Ishikawa (cell line): ENCODE measurements at regions not wholly inside any gene's neighbourhood (a gene's known extent, or its start where the extent isn't known, plus 50 kb on each side); places are given as distances from the start of the nearest gene placed in this dataset.
A peak's percentile ranks its signal among the peaks of the same experiment; 100 is the strongest.

Source experiments
- CEBPB ChIP-seq: IDR thresholded peaks from 2 replicates; pipeline ENCODE4 v1.6.1; 2012
- CREB1 ChIP-seq: IDR thresholded peaks from 2 replicates; pipeline ENCODE4 v1.6.1; 2012; ENCODE audit warnings: low read depth
- EGR1 ChIP-seq: IDR thresholded peaks from 2 replicates; pipeline ENCODE4 v1.6.1; 2012
- EP300 ChIP-seq: IDR thresholded peaks from 2 replicates; pipeline ENCODE4 v1.6.1; 2012; ENCODE audit warnings: borderline replicate concordance
- FOXM1 ChIP-seq: IDR thresholded peaks from 2 replicates; pipeline ENCODE4 v1.6.1; 2012; ENCODE audit warnings: low read depth, borderline replicate concordance
- NFIC ChIP-seq: IDR thresholded peaks from 2 replicates; pipeline ENCODE4 v1.6.1; 2012
- RAD21 ChIP-seq: IDR thresholded peaks from 2 replicates; pipeline ENCODE4 v1.6.1; 2012; ENCODE audit warnings: low read depth
- TAF1 ChIP-seq: IDR thresholded peaks from 2 replicates; pipeline ENCODE4 v1.6.1; 2012; ENCODE audit warnings: low read depth, mild to moderate bottlenecking
- TCF12 ChIP-seq: IDR thresholded peaks from 2 replicates; pipeline ENCODE4 v1.6.1; 2012; ENCODE audit warnings: low read depth
- TEAD4 ChIP-seq: IDR thresholded peaks from 2 replicates; pipeline ENCODE4 v1.6.1; 2012
- YY1 ChIP-seq: IDR thresholded peaks from 2 replicates; pipeline ENCODE4 v1.6.1; 2012; ENCODE audit warnings: low read depth
- ZBTB7A ChIP-seq: IDR thresholded peaks from 2 replicates; pipeline ENCODE4 v1.6.1; 2012; ENCODE audit warnings: low read depth
- TF ChIP-seq, protein P1 (sequence below): IDR thresholded peaks from 2 replicates; pipeline ENCODE4 v1.6.1; 2012
- TF ChIP-seq, protein P2 (sequence below): IDR thresholded peaks from 2 replicates; pipeline ENCODE4 v1.6.1; 2012; ENCODE audit warnings: low read depth, mild to moderate bottlenecking
- TF ChIP-seq, protein P3 (sequence below): IDR thresholded peaks from 2 replicates; pipeline ENCODE4 v1.6.1; 2012

DNA sequence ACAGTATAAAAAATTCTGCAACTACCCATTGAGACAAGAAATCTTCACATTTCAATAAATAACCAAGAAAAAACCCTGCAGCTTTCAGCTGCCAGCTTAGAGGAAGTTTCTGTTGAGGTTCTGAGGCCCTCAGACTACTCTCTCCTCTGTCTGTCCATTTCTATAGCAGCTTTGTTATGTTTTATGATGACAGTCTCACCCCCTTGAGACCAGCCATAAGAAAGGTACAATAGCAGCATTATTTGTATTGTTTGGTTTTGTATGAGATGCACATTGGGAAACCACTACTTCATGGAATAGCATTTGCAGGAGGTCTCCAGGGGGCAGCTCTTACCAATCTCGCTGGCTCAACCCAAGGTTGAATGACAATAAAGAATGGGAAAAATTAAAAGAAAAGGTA, 334.6 kb upstream of the VRK2 start:
- no peak for TF ChIP-seq YY1
- TF ChIP-seq, protein P1, sequence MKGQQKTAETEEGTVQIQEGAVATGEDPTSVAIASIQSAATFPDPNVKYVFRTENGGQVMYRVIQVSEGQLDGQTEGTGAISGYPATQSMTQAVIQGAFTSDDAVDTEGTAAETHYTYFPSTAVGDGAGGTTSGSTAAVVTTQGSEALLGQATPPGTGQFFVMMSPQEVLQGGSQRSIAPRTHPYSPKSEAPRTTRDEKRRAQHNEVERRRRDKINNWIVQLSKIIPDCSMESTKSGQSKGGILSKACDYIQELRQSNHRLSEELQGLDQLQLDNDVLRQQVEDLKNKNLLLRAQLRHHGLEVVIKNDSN = no peak
- no peak for TF ChIP-seq TCF12
- TF ChIP-seq, protein P2, sequence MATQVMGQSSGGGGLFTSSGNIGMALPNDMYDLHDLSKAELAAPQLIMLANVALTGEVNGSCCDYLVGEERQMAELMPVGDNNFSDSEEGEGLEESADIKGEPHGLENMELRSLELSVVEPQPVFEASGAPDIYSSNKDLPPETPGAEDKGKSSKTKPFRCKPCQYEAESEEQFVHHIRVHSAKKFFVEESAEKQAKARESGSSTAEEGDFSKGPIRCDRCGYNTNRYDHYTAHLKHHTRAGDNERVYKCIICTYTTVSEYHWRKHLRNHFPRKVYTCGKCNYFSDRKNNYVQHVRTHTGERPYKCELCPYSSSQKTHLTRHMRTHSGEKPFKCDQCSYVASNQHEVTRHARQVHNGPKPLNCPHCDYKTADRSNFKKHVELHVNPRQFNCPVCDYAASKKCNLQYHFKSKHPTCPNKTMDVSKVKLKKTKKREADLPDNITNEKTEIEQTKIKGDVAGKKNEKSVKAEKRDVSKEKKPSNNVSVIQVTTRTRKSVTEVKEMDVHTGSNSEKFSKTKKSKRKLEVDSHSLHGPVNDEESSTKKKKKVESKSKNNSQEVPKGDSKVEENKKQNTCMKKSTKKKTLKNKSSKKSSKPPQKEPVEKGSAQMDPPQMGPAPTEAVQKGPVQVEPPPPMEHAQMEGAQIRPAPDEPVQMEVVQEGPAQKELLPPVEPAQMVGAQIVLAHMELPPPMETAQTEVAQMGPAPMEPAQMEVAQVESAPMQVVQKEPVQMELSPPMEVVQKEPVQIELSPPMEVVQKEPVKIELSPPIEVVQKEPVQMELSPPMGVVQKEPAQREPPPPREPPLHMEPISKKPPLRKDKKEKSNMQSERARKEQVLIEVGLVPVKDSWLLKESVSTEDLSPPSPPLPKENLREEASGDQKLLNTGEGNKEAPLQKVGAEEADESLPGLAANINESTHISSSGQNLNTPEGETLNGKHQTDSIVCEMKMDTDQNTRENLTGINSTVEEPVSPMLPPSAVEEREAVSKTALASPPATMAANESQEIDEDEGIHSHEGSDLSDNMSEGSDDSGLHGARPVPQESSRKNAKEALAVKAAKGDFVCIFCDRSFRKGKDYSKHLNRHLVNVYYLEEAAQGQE = no peak
- TF ChIP-seq FOXM1 = no peak
- TF ChIP-seq, protein P3, sequence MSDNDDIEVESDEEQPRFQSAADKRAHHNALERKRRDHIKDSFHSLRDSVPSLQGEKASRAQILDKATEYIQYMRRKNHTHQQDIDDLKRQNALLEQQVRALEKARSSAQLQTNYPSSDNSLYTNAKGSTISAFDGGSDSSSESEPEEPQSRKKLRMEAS = no peak
- no peak for TF ChIP-seq NFIC
- TF ChIP-seq EP300 = no peak
- no peak for TF ChIP-seq TEAD4
- TF ChIP-seq CEBPB = no peak

DNA sequence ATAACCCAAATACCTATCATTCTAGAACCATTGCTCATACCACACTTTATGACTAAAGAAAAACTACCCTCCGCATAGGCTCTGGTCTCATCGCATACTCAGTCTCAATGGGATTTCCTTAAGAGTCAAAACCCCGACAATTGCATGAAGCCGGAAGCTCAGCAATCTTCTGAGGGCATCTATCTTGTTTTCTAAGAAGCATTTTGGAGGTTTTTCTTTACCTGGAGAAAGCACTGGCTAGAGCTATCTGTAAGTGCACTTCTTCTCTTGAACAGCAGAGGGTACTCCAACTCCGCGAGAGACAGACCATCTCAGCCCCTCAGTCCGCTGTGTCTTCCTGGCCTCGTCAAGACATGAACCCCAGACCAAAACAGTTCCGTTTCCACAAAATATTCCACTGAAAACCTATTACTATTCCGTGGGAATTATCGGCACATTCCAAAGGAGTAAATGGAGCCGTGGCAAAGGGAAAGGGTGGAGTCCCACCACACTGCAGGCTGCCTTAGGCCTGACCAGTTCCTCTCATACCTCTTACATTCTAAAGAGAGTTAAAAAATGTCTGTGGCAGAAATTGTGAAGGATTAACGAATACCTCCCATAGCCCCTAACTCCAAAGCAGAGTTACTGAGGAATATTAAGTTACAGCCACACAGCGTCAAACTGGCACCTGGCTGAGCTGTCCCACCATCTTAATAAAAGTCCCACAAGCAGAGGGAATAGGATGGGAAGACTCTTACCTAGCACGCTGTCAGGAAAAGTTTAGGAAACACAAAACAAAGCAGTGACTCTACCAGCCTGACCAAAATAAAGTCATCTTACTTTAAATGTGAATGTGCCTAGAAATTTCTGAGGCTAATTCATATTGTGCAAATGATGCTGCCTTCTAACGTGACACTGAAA, 325.6 kb upstream of the VRK2 start:
- no peak for TF ChIP-seq TCF12
- TF ChIP-seq RAD21 = peak; percentile 65

DNA sequence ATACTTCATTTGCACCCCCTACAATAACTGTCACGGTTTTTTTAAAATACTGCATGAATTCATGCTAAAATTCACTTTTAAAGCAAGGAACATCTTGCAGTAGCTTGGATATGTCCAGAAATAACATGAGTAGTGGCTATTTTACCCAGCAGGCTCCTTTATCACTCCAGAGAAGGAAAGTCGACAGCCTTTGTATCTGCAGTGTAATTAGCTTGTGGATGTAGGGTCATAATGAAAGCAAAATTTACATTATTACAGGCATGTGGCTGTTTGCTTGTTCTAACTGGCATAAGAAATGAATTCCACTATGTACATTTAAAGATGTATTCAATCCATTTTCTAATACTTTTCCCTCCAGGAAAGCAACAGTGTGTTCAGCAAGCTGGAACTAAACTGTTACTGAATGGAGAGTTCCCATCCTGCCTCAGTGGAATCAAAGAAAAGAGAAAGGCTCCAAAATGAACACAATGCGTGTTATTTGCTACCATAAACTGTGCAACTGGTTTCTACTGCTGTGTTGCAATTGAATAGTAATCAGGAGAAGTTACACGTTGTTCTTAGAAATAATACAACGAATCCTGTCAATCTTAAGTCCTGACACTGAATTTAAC, 321.2 kb upstream of the VRK2 start:
- TF ChIP-seq RAD21 (no peak), YY1 (no peak)

DNA sequence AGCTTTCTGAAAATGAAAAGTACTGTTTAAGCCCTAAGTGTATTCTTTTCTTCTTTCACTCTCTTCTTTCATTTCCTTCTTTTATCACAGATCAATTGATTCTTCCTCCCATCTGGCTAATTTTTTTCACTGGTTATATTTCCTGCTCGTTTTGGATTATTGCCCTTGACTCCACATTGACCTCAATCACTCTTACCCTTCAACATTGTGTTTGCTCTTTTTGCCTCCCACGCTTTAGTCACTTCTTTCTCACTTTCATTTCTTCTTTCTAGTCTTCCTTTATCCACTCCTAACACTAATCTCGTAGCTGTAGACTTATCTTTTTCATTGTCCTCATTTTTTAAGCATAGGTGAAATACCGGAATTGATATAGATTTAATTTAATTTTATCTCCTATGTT, 320.3 kb upstream of the VRK2 start:
- TF ChIP-seq TCF12 = no peak
- TF ChIP-seq, protein P2 = no peak
- no peak for TF ChIP-seq CREB1
- TF ChIP-seq ZBTB7A = no peak
- no peak for TF ChIP-seq EGR1
- TF ChIP-seq FOXM1 = no peak
- TF ChIP-seq NFIC = no peak

DNA sequence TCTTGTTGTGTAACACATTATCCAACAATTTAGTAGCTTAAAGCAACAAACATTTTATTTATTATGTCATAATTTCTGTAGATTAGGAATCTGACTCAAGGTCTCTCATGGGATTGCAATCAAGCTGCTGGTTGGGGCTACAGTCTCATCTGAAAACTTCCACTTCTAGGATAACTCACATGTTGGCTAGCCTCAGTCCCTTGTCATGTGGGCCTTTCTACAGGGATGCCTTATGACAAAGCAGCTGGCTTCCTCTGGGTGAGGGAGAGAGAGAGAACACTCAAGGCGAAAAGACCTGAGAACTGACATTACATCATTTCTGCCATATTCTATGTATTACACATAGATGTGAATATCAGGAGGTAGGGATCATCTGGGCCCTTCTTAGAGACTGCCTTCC, 317.9 kb upstream of the VRK2 start:
- no peak for TF ChIP-seq NFIC
- TF ChIP-seq, protein P1 = no peak
- no peak for TF ChIP-seq CREB1
- no peak for TF ChIP-seq EP300
- no peak for TF ChIP-seq TAF1
- TF ChIP-seq, protein P2 = no peak
- no peak for TF ChIP-seq YY1
- no peak for TF ChIP-seq FOXM1
- TF ChIP-seq, protein P3 = no peak
- TF ChIP-seq CEBPB = no peak
- TF ChIP-seq ZBTB7A = no peak
- TF ChIP-seq EGR1 = no peak
- TF ChIP-seq RAD21 = no peak
- TF ChIP-seq TCF12 = no peak
- no peak for TF ChIP-seq TEAD4
